ENCODE measurements at regions not wholly inside any gene's neighbourhood (a gene's known extent, or its start where the extent isn't known, plus 50 kb on each side); places are given as distances from the start of the nearest gene placed in this dataset.

DNA sequence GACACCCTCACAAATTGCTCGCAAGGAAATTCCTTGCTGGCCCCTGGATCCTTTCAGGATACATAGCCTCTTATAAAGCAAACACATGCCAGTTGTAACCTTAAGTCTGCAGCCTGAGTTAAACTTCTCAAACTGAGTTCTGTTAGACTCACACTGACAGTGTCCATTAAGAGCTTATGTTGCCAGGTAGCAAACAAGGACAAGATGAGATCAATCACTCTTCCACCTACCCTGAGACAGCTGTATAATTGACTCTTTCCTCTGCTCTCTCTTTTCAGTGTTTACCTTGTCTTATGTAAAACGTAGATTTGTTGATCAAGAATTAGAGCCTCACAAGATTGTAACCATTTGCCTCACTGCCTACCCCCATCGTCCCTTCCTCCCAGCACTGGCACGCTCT lies 359.8 kb downstream of the EPM2A start:
- Mint-ChIP-seq H3K9me3 (no peaks in the 10 kb centered on the region), H3K27me3 (peaks cover 2% of the 10 kb centered on the region), H3K4me1 (ENCODE audit: low read depth) (peaks cover 4% of the 10 kb centered on the region), H3K36me3 (ENCODE audit: low read depth) (no peaks in the 10 kb centered on the region), H3K4me3 (no peak overlapping the region), H3K27ac (no peak overlapping the region)
- DNase-seq, result no peak
- no peak for ATAC-seq
- CTCF ChIA-PET, result no interaction called here
- intact Hi-C loops (cut with micrococcal nuclease), result no loop called here
- TF ChIP-seq, protein P1, sequence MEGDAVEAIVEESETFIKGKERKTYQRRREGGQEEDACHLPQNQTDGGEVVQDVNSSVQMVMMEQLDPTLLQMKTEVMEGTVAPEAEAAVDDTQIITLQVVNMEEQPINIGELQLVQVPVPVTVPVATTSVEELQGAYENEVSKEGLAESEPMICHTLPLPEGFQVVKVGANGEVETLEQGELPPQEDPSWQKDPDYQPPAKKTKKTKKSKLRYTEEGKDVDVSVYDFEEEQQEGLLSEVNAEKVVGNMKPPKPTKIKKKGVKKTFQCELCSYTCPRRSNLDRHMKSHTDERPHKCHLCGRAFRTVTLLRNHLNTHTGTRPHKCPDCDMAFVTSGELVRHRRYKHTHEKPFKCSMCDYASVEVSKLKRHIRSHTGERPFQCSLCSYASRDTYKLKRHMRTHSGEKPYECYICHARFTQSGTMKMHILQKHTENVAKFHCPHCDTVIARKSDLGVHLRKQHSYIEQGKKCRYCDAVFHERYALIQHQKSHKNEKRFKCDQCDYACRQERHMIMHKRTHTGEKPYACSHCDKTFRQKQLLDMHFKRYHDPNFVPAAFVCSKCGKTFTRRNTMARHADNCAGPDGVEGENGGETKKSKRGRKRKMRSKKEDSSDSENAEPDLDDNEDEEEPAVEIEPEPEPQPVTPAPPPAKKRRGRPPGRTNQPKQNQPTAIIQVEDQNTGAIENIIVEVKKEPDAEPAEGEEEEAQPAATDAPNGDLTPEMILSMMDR (IDR thresholded peaks at IDR 0.05), result no peak
- POLR2A ChIA-PET, result no interaction called here

DNA sequence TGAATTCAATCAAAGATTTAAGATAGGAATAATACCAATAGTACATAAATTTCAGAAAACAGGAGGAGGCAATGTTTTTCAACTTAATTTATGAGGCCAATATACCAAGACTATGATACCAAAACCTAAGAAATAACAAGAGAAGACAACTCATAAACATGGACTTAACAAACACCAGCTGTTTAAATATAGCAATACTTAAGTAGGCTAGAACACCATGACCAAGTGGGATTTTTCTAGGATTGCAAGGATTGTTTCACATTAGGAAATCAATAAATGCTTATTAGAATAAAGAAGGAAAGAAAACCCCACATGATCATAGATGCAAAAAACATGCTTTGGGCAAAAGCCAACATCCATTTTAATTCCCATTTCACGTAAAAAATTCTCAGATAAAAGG lies 355.1 kb downstream of the EPM2A start:
- intact Hi-C loops (cut with micrococcal nuclease), result no loop called here
- H3K27me3 Mint-ChIP-seq, result peaks cover 2% of the 10 kb centered on the region
- POLR2A ChIA-PET, result no interaction called here
- H3K4me3 Mint-ChIP-seq, result no peak overlapping the region
- H3K36me3 Mint-ChIP-seq (ENCODE audit: low read depth), result no peaks in the 10 kb centered on the region
- DNase-seq (no peak), ATAC-seq (no peak)
- TF ChIP-seq, protein P1 (IDR thresholded peaks at IDR 0.05), result no peak
- CTCF ChIA-PET, result no interaction called here
- no peaks in the 10 kb centered on the region for H3K9me3 Mint-ChIP-seq
- H3K4me1 Mint-ChIP-seq (ENCODE audit: low read depth), result no peaks in the 10 kb centered on the region
- no peak overlapping the region for H3K27ac Mint-ChIP-seq

DNA sequence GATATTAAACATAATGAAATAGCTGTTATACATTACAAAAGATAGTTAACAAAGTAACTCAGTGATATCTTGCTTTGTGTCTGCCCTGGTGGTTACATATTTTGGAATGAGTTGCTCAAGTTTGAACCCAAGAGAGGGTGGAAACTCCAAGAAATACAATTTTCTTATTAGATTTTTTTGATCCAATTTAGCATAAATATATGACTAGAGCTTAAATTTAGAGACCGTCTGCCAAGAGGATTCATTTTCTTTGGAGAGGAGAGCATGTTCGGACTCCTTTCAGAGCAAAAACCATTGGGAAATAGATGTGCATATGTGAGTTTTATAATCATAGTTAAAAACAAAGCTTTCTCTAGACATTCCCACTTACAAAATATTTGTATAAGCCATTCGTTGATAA lies 353.4 kb downstream of the EPM2A start:
- CTCF ChIA-PET, result no interaction called here
- Mint-ChIP-seq H3K4me3 (no peak overlapping the region), H3K9me3 (no peaks in the 10 kb centered on the region), H3K4me1 (ENCODE audit: low read depth) (no peaks in the 10 kb centered on the region), H3K27me3 (peaks cover 2% of the 10 kb centered on the region), H3K36me3 (ENCODE audit: low read depth) (no peaks in the 10 kb centered on the region), H3K27ac (no peak overlapping the region)
- DNase-seq (no peak), ATAC-seq (no peak)
- intact Hi-C loops (cut with micrococcal nuclease), result no loop called here
- TF ChIP-seq, protein P1 (IDR thresholded peaks at IDR 0.05), result no peak
- POLR2A ChIA-PET, result no interaction called here

GRCh38 chr6:145383428-145383827 lies 351.9 kb downstream of the EPM2A start:
- Mint-ChIP-seq H3K27me3 (peaks cover 2% of the 10 kb centered on the region), H3K4me1 (ENCODE audit: low read depth) (no peaks in the 10 kb centered on the region), H3K36me3 (ENCODE audit: low read depth) (no peaks in the 10 kb centered on the region), H3K9me3 (no peaks in the 10 kb centered on the region), H3K4me3 (no peak overlapping the region), H3K27ac (no peak overlapping the region)
- intact Hi-C loops (cut with micrococcal nuclease), result no loop called here
- ChIA-PET CTCF (no interaction called here), POLR2A (no interaction called here)
- ATAC-seq, result no peak
- TF ChIP-seq, protein P1 (IDR thresholded peaks at IDR 0.05), result no peak
- DNase-seq, result no peak

DNA sequence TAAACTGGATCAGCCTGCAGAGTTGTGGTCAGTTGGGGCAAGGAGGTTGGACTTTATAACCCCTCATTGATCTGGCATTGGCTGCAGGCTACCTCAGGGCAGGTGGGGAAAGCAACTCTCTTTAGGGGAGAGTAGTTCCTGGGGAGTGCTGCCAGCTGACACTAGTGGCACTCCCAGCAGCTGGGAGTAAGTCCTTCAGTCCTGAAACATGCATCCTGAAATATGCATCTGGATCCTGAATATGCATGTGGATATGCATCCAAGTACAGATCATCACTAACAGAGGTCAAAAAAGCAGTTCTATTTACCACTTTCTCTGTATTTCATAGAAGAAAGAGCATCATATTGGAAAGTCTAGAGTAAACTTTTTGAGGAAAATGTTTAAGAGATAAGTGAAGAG lies 350.8 kb downstream of the EPM2A start:
- POLR2A ChIA-PET, result no interaction called here
- no peak overlapping the region for H3K27ac Mint-ChIP-seq
- CTCF ChIA-PET, result no interaction called here
- ATAC-seq, result no peak
- TF ChIP-seq, protein P1 (IDR thresholded peaks at IDR 0.05), result no peak
- H3K27me3 Mint-ChIP-seq, result peaks cover 2% of the 10 kb centered on the region
- intact Hi-C loops (cut with micrococcal nuclease), result no loop called here
- DNase-seq, result no peak
- H3K4me3 Mint-ChIP-seq, result no peak overlapping the region
- no peaks in the 10 kb centered on the region for H3K9me3 Mint-ChIP-seq
- no peaks in the 10 kb centered on the region for H3K4me1 Mint-ChIP-seq (ENCODE audit: low read depth)
- no peaks in the 10 kb centered on the region for H3K36me3 Mint-ChIP-seq (ENCODE audit: low read depth)
